IMR-90 (cell line): ENCODE measurements at regions not wholly inside any gene's neighbourhood (a gene's known extent, or its start where the extent isn't known, plus 50 kb on each side); places are given as distances from the start of the nearest gene placed in this dataset.

ENCODE experiments used
- ATAC-seq: fragments of 200-7000 bp; cut with Tn5 transposase; 2 replicates; pipeline ENCODE4 v1.9.1; 2020; ENCODE audit warnings: low read depth, mild to moderate bottlenecking, moderate library complexity
- BruUV-seq: library from RNA; stranded (reverse); fragments of 400-500 nt; replicated peaks from 2 replicates; lab custom pipeline; 2021; lab: Mats Ljungman, UMichigan
- CTCF ChIA-PET: fragments of 300-600 bp; formaldehyde crosslinking; extraction: SDS; loops from one replicate; lab custom pipeline; 2021; ENCODE audit warnings: antibody characterized with exemption; lab: Yijun Ruan, JAX
- POLR2A ChIA-PET: fragments of 300-600 bp; sonication (Branson Sonifier 250); formaldehyde crosslinking; loops from one replicate; lab custom pipeline; 2022; ENCODE audit warnings: antibody characterized with exemption; ENCODE audit not compliant: unreplicated experiment; lab: Charles Lee
- DNase-seq: peaks from one replicate; pipeline ENCODE4 v3.0.0; 2013
- H2AFZ ChIP-seq: replicated peaks from 2 replicates; pipeline ENCODE3; 2013; ENCODE audit warnings: low read length, mild to moderate bottlenecking; ENCODE audit not compliant: poor library complexity
- H2AK5ac ChIP-seq: 2 replicates; pipeline ENCODE4 v1.6.1; 2013; ENCODE audit warnings: low read depth, low read length, inconsistent platforms
- H2AK9ac ChIP-seq: replicated peaks from 2 replicates; pipeline ENCODE3; 2013; ENCODE audit warnings: mild to moderate bottlenecking, low read depth, low read length, moderate library complexity; ENCODE audit not compliant: poor library complexity
- H2BK120ac ChIP-seq: 2 replicates; pipeline ENCODE4 v1.6.1; 2013; ENCODE audit warnings: low read depth, low read length, inconsistent platforms
- H2BK15ac ChIP-seq: 3 replicates; pipeline ENCODE4 v1.6.1; 2013; ENCODE audit warnings: low read depth, low read length, inconsistent platforms
- H2BK20ac ChIP-seq: 2 replicates; pipeline ENCODE4 v1.6.1; 2013; ENCODE audit warnings: low read depth, mild to moderate bottlenecking, inconsistent platforms, low read length, moderate library complexity
- H2BK5ac ChIP-seq: 2 replicates; pipeline ENCODE4 v1.6.1; 2013; ENCODE audit warnings: mild to moderate bottlenecking, low read depth, low read length, inconsistent platforms; ENCODE audit not compliant: poor library complexity, severe bottlenecking
- H3K14ac ChIP-seq: replicated peaks from 2 replicates; pipeline ENCODE4 v1.6.1; 2013; ENCODE audit warnings: low read depth, low read length, inconsistent platforms
- H3K18ac ChIP-seq: 2 replicates; pipeline ENCODE4 v1.6.1; 2013; ENCODE audit warnings: low read depth, low read length, control low read depth
- H3K23ac ChIP-seq: 2 replicates; pipeline ENCODE4 v1.6.1; 2013; ENCODE audit warnings: low read depth, low read length, inconsistent platforms
- H3K27ac ChIP-seq: 2 replicates; pipeline ENCODE4 v1.5.1; 2013; ENCODE audit warnings: mild to moderate bottlenecking, control low read depth, low read length; ENCODE audit not compliant: insufficient read depth
- H3K27me3 ChIP-seq: 2 replicates; pipeline ENCODE4 v1.6.1; 2013; ENCODE audit warnings: low read length; ENCODE audit not compliant: control insufficient read depth, insufficient read depth
- H3K36me3 ChIP-seq: 2 replicates; pipeline ENCODE4 v1.6.1; 2013; ENCODE audit warnings: low read length, mixed read lengths; ENCODE audit not compliant: control insufficient read depth, insufficient read depth
- H3K4ac ChIP-seq: 2 replicates; pipeline ENCODE4 v1.6.1; 2013; ENCODE audit warnings: low read depth, low read length, inconsistent platforms
- H3K4me1 ChIP-seq: 2 replicates; pipeline ENCODE4 v1.6.1; 2013; ENCODE audit warnings: low read length, mixed read lengths; ENCODE audit not compliant: control insufficient read depth, insufficient read depth
- H3K4me2 ChIP-seq: 2 replicates; pipeline ENCODE4 v1.6.1; 2013; ENCODE audit warnings: low read depth, mild to moderate bottlenecking, control low read depth, low read length, moderate library complexity
- H3K4me3 ChIP-seq: 2 replicates; pipeline ENCODE4 v1.5.1; 2013; ENCODE audit warnings: low read depth, mild to moderate bottlenecking, control low read depth, low read length, moderate library complexity; ENCODE audit not compliant: insufficient read depth
- H3K56ac ChIP-seq: 2 replicates; pipeline ENCODE4 v1.6.1; 2013; ENCODE audit warnings: low read length, inconsistent platforms; ENCODE audit not compliant: insufficient read depth; ENCODE audit errors: extremely low read depth
- H3K79me1 ChIP-seq, 2 experiments: 2 replicates each; pipeline ENCODE4 v1.6.1; 2013; ENCODE audit warnings: low read length in 2 of 2, inconsistent platforms in 1 of 2, low read depth in 1 of 2
- H3K9ac ChIP-seq: 2 replicates; pipeline ENCODE4 v1.6.1; 2013; ENCODE audit warnings: low read depth, low read length, control low read depth
- H3K9me1 ChIP-seq: 2 replicates; pipeline ENCODE4 v1.6.1; 2013; ENCODE audit warnings: low read length, inconsistent platforms; ENCODE audit not compliant: insufficient read depth
- H3K9me3 ChIP-seq: 2 replicates; pipeline ENCODE4 v1.6.1; 2013; ENCODE audit warnings: low read length; ENCODE audit not compliant: control insufficient read depth, insufficient read depth
- H4K20me1 ChIP-seq: 2 replicates; pipeline ENCODE4 v1.6.1; 2013; ENCODE audit warnings: low read length, inconsistent platforms; ENCODE audit not compliant: insufficient read depth
- H4K5ac ChIP-seq: 2 replicates; pipeline ENCODE4 v1.6.1; 2013; ENCODE audit warnings: mild to moderate bottlenecking, low read depth, low read length, control low read depth
- H4K8ac ChIP-seq, 2 experiments: 2 replicates each; pipeline ENCODE4 v1.6.1; 2013; ENCODE audit warnings: low read depth in 2 of 2, low read length in 2 of 2, control low read depth in 1 of 2, inconsistent platforms in 1 of 2
- H4K91ac ChIP-seq: 2 replicates; pipeline ENCODE4 v1.6.1; 2013; ENCODE audit warnings: low read depth, low read length, inconsistent platforms; ENCODE audit not compliant: insufficient read depth
- BHLHE40 ChIP-seq: fragments of 150-350 bp; IDR thresholded peaks from 2 replicates; pipeline ENCODE4 v1.6.1; 2016; ENCODE audit warnings: mild to moderate bottlenecking, low read depth, low read length
- CHD1 ChIP-seq: IDR thresholded peaks from 2 replicates; pipeline ENCODE4 v1.6.1; 2012; ENCODE audit warnings: low read depth, low read length, improper control_type of control experiment
- ELK1 ChIP-seq: fragments of 150-350 bp; IDR thresholded peaks from 2 replicates; pipeline ENCODE4 v1.6.1; 2016; ENCODE audit warnings: low read depth, mild to moderate bottlenecking, low read length, moderate library complexity, borderline replicate concordance
- FOS ChIP-seq: fragments of 150-350 bp; IDR thresholded peaks from 2 replicates; pipeline ENCODE4 v1.6.1; 2016; ENCODE audit warnings: low read depth, low read length
- MAFK ChIP-seq: IDR thresholded peaks from 2 replicates; pipeline ENCODE4 v1.6.1; 2012; ENCODE audit warnings: low read depth, low read length, improper control_type of control experiment
- MXI1 ChIP-seq: IDR thresholded peaks from 2 replicates; pipeline ENCODE4 v1.6.1; 2012; ENCODE audit warnings: low read depth, mild to moderate bottlenecking, low read length, moderate library complexity, borderline replicate concordance
- NFE2L2 ChIP-seq: fragments of 150-350 bp; IDR thresholded peaks from 2 replicates; pipeline ENCODE4 v1.6.1; 2016; ENCODE audit warnings: low read depth, mild to moderate bottlenecking, low read length
- POLR2A ChIP-seq: IDR thresholded peaks from 2 replicates; pipeline ENCODE4 v1.6.1; 2012; ENCODE audit warnings: mild to moderate bottlenecking, low read depth, low read length
- RCOR1 ChIP-seq: IDR thresholded peaks from 2 replicates; pipeline ENCODE4 v1.6.1; 2012; ENCODE audit warnings: mild to moderate bottlenecking, low read length, improper control_type of control experiment; ENCODE audit not compliant: insufficient replicate concordance
- RFX5 ChIP-seq: IDR thresholded peaks from 2 replicates; pipeline ENCODE4 v1.8.0; 2012; ENCODE audit warnings: low read depth, mild to moderate bottlenecking, low read length, moderate library complexity
- SMC3 ChIP-seq: fragments of 150-350 bp; IDR thresholded peaks from 2 replicates; pipeline ENCODE4 v1.6.1; 2016; ENCODE audit warnings: low read depth, mild to moderate bottlenecking, antibody characterized with exemption, low read length, moderate library complexity
- USF2 ChIP-seq: fragments of 150-350 bp; IDR thresholded peaks from 2 replicates; pipeline ENCODE4 v1.6.1; 2017; ENCODE audit warnings: mild to moderate bottlenecking, antibody characterized with exemption, low read length, low read depth
- WGBS, 2 experiments: methylation state at CpG; one replicate each; pipeline versions ENCODE4 v1.1.5 to v1.1.7; 2013; ENCODE audit warnings: missing lambda C conversion rate in 2 of 2; ENCODE audit not compliant: insufficient read length in 1 of 2; ENCODE audit errors: extremely low coverage in 2 of 2; 5-methylcytosine and 5-hydroxymethylcytosine counted together
- dilution Hi-C: fragments of 300-500 bp; cut with HindIII; formaldehyde crosslinking; loops from one replicate; pipeline ENCODE4 v1.14.3; 2018; ENCODE audit warnings: low sequenced_read_pairs; ENCODE audit not compliant: unreplicated experiment
- in situ Hi-C: fragments of 300-500 bp; cut with MboI; formaldehyde crosslinking; loops from 3 replicates; pipeline ENCODE4 v1.14.3; 2019; ENCODE audit warnings: low sequenced_read_pairs, inconsistent platforms, mixed read lengths
- intact Hi-C: fragments of 100-400 bp; cut with micrococcal nuclease; formaldehyde crosslinking; loops from 2 replicates; pipeline ENCODE4 v1.10.0; 2022

GRCh38 chr5:33203931-33204330, 236.8 kb upstream of the TARS1 start:
- no peak overlapping the region for H2BK5ac ChIP-seq
- TF ChIP-seq SMC3 (no peak), MAFK (no peak), POLR2A (no peak), FOS (no peak), MXI1 (no peak), ELK1 (no peak), NFE2L2 (no peak), RFX5 (no peak), RCOR1 (no peak), CHD1 (no peak), BHLHE40 (no peak), USF2 (no peak)
- in situ Hi-C loops, result no loop called here
- no peaks in the 10 kb centered on the region for H4K20me1 ChIP-seq
- no peak overlapping the region for H3K4me2 ChIP-seq
- POLR2A ChIA-PET, result no interaction called here
- WGBS, 2 experiments, result no CpG with 5 or more reads among the region's 1 CpG
- no peaks in the 10 kb centered on the region for H3K79me1 ChIP-seq
- no peak overlapping the region for H4K5ac ChIP-seq
- no peaks in the 10 kb centered on the region for H3K36me3 ChIP-seq
- no peak overlapping the region for H3K4me3 ChIP-seq
- H3K27me3 ChIP-seq, result no peaks in the 10 kb centered on the region
- no peak overlapping the region for H2AFZ ChIP-seq
- H3K4ac ChIP-seq, result no peak overlapping the region
- no peaks in the 10 kb centered on the region for H3K9me1 ChIP-seq
- CTCF ChIA-PET, result no interaction called here
- no peak overlapping the region for H4K91ac ChIP-seq
- H3K18ac ChIP-seq, result no peak overlapping the region
- H3K4me1 ChIP-seq, result 0 out of 2 replicates have a peak, but pooled peaks cover 2% of the 10 kb centered on the region
- H2AK9ac ChIP-seq, result no peak overlapping the region
- no peak overlapping the region for H2BK120ac ChIP-seq
- intact Hi-C loops, result no loop called here
- no peak overlapping the region for H3K23ac ChIP-seq
- no peak overlapping the region for H2AK5ac ChIP-seq
- no peak overlapping the region for H3K56ac ChIP-seq
- no TSS peak for BruUV-seq
- H3K14ac ChIP-seq, result no peak overlapping the region
- dilution Hi-C loops, result no loop called here
- DNase-seq (no peak), ATAC-seq (no peak)
- H3K27ac ChIP-seq, result no peak overlapping the region
- no peak overlapping the region for H4K8ac ChIP-seq
- H2BK20ac ChIP-seq, result no peak overlapping the region
- H2BK15ac ChIP-seq, result no peak overlapping the region
- H3K9me3 ChIP-seq, result no peaks in the 10 kb centered on the region
- no peak overlapping the region for H3K9ac ChIP-seq
